ENCODE measurements at regions not wholly inside any gene's neighbourhood (a gene's known extent, or its start where the extent isn't known, plus 50 kb on each side); places are given as distances from the start of the nearest gene placed in this dataset.
"Not testable (repeated sequence)": the region's sequence is repeated elsewhere in the genome, so short reads cannot be mapped to it uniquely, and the experiment has no call there.

DNA sequence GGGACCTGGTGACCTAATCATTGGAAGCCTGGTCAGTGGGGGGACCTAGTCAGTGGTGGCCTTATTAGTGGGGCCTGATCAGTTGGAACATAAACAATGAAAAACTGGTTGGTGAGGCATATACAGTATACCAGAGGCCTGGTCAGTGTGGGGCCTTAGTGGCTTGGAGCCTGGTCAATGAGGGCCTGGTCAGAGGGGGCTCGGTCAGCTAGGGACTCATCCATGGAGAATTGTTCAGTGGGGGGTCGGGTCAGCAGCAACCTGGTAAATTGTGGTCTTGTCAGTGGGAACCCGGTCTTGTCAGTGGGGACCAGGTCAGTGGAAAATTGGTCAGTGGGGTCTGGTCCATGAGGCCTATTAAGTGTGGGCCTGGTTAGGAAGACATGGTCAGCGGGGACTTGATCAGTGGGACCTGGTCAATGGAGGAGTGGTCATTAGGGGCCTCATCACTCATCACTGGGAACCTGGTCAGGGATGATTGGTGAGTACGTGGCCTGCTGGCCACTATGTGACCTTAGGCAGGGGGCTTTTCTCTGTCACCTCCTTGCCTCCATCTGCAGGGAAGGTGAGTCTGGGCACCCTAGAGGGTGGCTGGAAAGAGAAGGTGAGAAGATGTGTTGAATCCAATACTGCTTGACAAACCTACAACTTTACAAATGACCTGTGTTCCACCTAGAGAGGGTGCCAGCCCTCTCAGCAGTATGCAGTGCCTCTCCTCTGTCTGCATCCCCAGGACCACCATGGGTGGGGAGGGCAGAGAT, 573.0 kb downstream of the CWH43 start:
- TF ChIP-seq, protein P1, sequence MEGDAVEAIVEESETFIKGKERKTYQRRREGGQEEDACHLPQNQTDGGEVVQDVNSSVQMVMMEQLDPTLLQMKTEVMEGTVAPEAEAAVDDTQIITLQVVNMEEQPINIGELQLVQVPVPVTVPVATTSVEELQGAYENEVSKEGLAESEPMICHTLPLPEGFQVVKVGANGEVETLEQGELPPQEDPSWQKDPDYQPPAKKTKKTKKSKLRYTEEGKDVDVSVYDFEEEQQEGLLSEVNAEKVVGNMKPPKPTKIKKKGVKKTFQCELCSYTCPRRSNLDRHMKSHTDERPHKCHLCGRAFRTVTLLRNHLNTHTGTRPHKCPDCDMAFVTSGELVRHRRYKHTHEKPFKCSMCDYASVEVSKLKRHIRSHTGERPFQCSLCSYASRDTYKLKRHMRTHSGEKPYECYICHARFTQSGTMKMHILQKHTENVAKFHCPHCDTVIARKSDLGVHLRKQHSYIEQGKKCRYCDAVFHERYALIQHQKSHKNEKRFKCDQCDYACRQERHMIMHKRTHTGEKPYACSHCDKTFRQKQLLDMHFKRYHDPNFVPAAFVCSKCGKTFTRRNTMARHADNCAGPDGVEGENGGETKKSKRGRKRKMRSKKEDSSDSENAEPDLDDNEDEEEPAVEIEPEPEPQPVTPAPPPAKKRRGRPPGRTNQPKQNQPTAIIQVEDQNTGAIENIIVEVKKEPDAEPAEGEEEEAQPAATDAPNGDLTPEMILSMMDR (IDR thresholded peaks at IDR 0.05), result not testable (repeated sequence)
- TF ChIP-seq POLR2A, POLR2AphosphoS5 (IDR thresholded peaks at IDR 0.05): not testable (repeated sequence)
